DND-41 (cell line): ENCODE measurements at regions not wholly inside any gene's neighbourhood (a gene's known extent, or its start where the extent isn't known, plus 50 kb on each side); places are given as distances from the start of the nearest gene placed in this dataset.

Experiments
- ATAC-seq: fragments of 200-7000 bp; cut with Tn5 transposase; 3 replicates; pipeline ENCODE4 v1.9.1; 2021; ENCODE audit warnings: low read depth; ENCODE audit not compliant: insufficient read depth
- DNase-seq: peaks from one replicate; pipeline ENCODE4 v3.0.0-alpha.2; 2020
- H2AFZ ChIP-seq: 2 replicates; pipeline ENCODE4 v1.6.0; 2012; ENCODE audit warnings: low read depth, low read length
- H3K27ac ChIP-seq: 2 replicates; pipeline ENCODE4 v1.5.1; 2012; ENCODE audit warnings: low read length, inconsistent platforms
- H3K27me3 ChIP-seq: fragments of 200-600 bp; sonication (generic); 2 replicates; pipeline ENCODE4 v1.6.0; 2012; ENCODE audit warnings: low read length, mild to moderate bottlenecking, inconsistent platforms; ENCODE audit not compliant: insufficient read depth, poor library complexity
- H3K36me3 ChIP-seq: 2 replicates; pipeline ENCODE4 v1.5.1; 2012; ENCODE audit warnings: low read length, inconsistent platforms; ENCODE audit not compliant: insufficient read depth
- H3K4me1 ChIP-seq: 2 replicates; pipeline ENCODE4 v1.5.1; 2012; ENCODE audit warnings: mild to moderate bottlenecking, low read length; ENCODE audit not compliant: insufficient read depth
- H3K4me2 ChIP-seq: 2 replicates; pipeline ENCODE4 v1.6.0; 2012; ENCODE audit warnings: mild to moderate bottlenecking, moderate library complexity, low read length, inconsistent platforms; ENCODE audit not compliant: insufficient read depth
- H3K4me3 ChIP-seq, 2 experiments: fragments of 200-600 bp in 1 of 2; shearing (Covaris generic) in 1 of 2; 2 replicates each; pipeline ENCODE4 v1.5.1; 2012 to 2016; ENCODE audit warnings: inconsistent platforms in 2 of 2, low read length in 2 of 2, mild to moderate bottlenecking in 2 of 2, low read depth in 1 of 2, moderate library complexity in 1 of 2
- H3K79me2 ChIP-seq: 2 replicates; pipeline ENCODE4 v1.6.0; 2012; ENCODE audit warnings: low read length, inconsistent platforms; ENCODE audit not compliant: insufficient read depth
- H3K9ac ChIP-seq: 2 replicates; pipeline ENCODE4 v1.6.0; 2012; ENCODE audit warnings: low read depth, mild to moderate bottlenecking, inconsistent platforms, low read length, moderate library complexity
- H3K9me3 ChIP-seq: 2 replicates; pipeline ENCODE4 v1.5.1; 2012; ENCODE audit warnings: low read length, moderate library complexity, mild to moderate bottlenecking, inconsistent platforms; ENCODE audit not compliant: insufficient read depth, severe bottlenecking
- H4K20me1 ChIP-seq: 2 replicates; pipeline ENCODE4 v1.6.0; 2012; ENCODE audit warnings: low read length; ENCODE audit not compliant: insufficient read depth
- EZH2 ChIP-seq: IDR thresholded peaks from 3 replicates; pipeline ENCODE4 v1.6.1; 2012; ENCODE audit warnings: borderline replicate concordance, low read depth, mild to moderate bottlenecking, moderate library complexity, low read length, inconsistent platforms; ENCODE audit not compliant: severe bottlenecking
- TF ChIP-seq, protein P1 (sequence below): IDR thresholded peaks from 2 replicates; pipeline ENCODE4 v1.5.1; 2012; ENCODE audit warnings: borderline replicate concordance, low read length, moderate library complexity, mild to moderate bottlenecking; ENCODE audit not compliant: poor library complexity, severe bottlenecking; ENCODE audit errors: extremely low read depth

GRCh38 chr18:38386146-38386545 lies 820.5 kb upstream of the CELF4 start:
- no peak for DNase-seq
- Histone ChIP-seq H3K36me3 (no peaks in the 10 kb centered on the region), H3K4me2 (no peak overlapping the region), H3K79me2 (no peaks in the 10 kb centered on the region), H3K9ac (no peak overlapping the region), H3K4me1 (no peaks in the 10 kb centered on the region), H3K27me3 (no peaks in the 10 kb centered on the region), H3K27ac (no peak overlapping the region), H3K4me3 (no peak overlapping the region), H3K9me3 (no peaks in the 10 kb centered on the region), H2AFZ (no peak overlapping the region), H4K20me1 (no peaks in the 10 kb centered on the region)
- no peak for ATAC-seq
- TF ChIP-seq, protein P1, sequence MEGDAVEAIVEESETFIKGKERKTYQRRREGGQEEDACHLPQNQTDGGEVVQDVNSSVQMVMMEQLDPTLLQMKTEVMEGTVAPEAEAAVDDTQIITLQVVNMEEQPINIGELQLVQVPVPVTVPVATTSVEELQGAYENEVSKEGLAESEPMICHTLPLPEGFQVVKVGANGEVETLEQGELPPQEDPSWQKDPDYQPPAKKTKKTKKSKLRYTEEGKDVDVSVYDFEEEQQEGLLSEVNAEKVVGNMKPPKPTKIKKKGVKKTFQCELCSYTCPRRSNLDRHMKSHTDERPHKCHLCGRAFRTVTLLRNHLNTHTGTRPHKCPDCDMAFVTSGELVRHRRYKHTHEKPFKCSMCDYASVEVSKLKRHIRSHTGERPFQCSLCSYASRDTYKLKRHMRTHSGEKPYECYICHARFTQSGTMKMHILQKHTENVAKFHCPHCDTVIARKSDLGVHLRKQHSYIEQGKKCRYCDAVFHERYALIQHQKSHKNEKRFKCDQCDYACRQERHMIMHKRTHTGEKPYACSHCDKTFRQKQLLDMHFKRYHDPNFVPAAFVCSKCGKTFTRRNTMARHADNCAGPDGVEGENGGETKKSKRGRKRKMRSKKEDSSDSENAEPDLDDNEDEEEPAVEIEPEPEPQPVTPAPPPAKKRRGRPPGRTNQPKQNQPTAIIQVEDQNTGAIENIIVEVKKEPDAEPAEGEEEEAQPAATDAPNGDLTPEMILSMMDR, result no peak
- no peak for TF ChIP-seq EZH2

GRCh38 chr18:38369772-38370690 lies 804.4 kb upstream of the CELF4 start:
- Histone ChIP-seq H3K36me3 (no peaks in the 10 kb centered on the region), H3K4me2 (no peak overlapping the region), H3K9ac (no peak overlapping the region), H2AFZ (no peak overlapping the region), H3K4me1 (no peaks in the 10 kb centered on the region), H4K20me1 (no peaks in the 10 kb centered on the region), H3K27ac (no peak overlapping the region), H3K9me3 (no peaks in the 10 kb centered on the region), H3K4me3 (no peak overlapping the region), H3K79me2 (no peaks in the 10 kb centered on the region), H3K27me3 (no peaks in the 10 kb centered on the region)
- DNase-seq (no peak), ATAC-seq (no peak)
- TF ChIP-seq, protein P1, result no peak
- TF ChIP-seq EZH2, result no peak

DNA sequence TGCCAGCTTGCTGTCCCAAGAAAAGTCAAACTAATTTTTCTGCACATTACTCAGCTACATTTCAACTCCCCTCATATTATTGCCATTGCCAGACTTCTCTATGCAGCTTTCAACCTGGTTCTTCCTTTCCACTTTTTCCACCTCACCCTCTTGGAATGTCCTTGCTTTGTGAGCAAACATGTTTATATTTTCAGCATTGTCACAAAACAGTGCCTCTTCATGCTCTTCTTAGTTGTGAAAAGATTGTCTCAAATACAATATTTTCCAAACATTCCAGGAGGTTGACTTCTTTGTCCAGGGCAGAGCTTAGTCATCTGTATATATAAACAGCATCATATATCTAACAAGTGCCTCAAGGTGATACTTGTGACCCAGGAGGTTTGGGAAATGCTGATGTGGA lies 803.3 kb upstream of the CELF4 start:
- Histone ChIP-seq H3K27me3 (no peaks in the 10 kb centered on the region), H3K36me3 (no peaks in the 10 kb centered on the region), H3K9me3 (no peaks in the 10 kb centered on the region), H3K79me2 (no peaks in the 10 kb centered on the region), H3K4me3 (no peak overlapping the region), H2AFZ (no peak overlapping the region), H3K27ac (no peak overlapping the region), H4K20me1 (no peaks in the 10 kb centered on the region), H3K4me2 (no peak overlapping the region), H3K9ac (no peak overlapping the region), H3K4me1 (no peaks in the 10 kb centered on the region)
- no peak for ATAC-seq
- DNase-seq, result no peak
- no peak for TF ChIP-seq EZH2
- TF ChIP-seq, protein P1, result no peak
